H9 (cell line): ENCODE measurements at regions not wholly inside any gene's neighbourhood (a gene's known extent, or its start where the extent isn't known, plus 50 kb on each side); places are given as distances from the start of the nearest gene placed in this dataset.

Experiments
- DNase-seq: peaks from one replicate; pipeline ENCODE4 v3.0.0-alpha.2; 2017
- H2AFZ ChIP-seq: one replicate; pipeline ENCODE4 v1.6.1; 2013; ENCODE audit warnings: mild to moderate bottlenecking, low read length, control low read depth, moderate library complexity
- H2AK5ac ChIP-seq: 2 replicates; pipeline ENCODE4 v1.6.1; 2013; ENCODE audit warnings: low read length, control low read depth, mixed read lengths; ENCODE audit not compliant: insufficient read length
- H2BK120ac ChIP-seq: one replicate; pipeline ENCODE4 v1.6.1; 2013; ENCODE audit warnings: low read depth, mild to moderate bottlenecking, low read length, control low read depth, inconsistent platforms; ENCODE audit not compliant: poor library complexity, severe bottlenecking
- H2BK12ac ChIP-seq: 2 replicates; pipeline ENCODE4 v1.6.1; 2013; ENCODE audit warnings: low read length, control low read depth, mixed read lengths, low read depth; ENCODE audit not compliant: insufficient read length
- H2BK15ac ChIP-seq: 2 replicates; pipeline ENCODE4 v1.6.1; 2013; ENCODE audit warnings: low read depth, low read length, control low read depth
- H2BK20ac ChIP-seq: one replicate; pipeline ENCODE4 v1.6.1; 2013; ENCODE audit warnings: low read depth, mild to moderate bottlenecking, low read length, control low read depth, inconsistent platforms; ENCODE audit not compliant: poor library complexity, severe bottlenecking
- H2BK5ac ChIP-seq: 2 replicates; pipeline ENCODE4 v1.6.1; 2013; ENCODE audit warnings: low read length, control low read depth, mixed read lengths; ENCODE audit not compliant: insufficient read length
- H3K14ac ChIP-seq: 2 replicates; pipeline ENCODE4 v1.6.1; 2013; ENCODE audit warnings: low read length, control low read depth; ENCODE audit not compliant: insufficient read depth
- H3K18ac ChIP-seq: 2 replicates; pipeline ENCODE4 v1.6.1; 2013; ENCODE audit warnings: low read depth, mild to moderate bottlenecking, mixed read lengths, low read length, control low read depth; ENCODE audit not compliant: insufficient read length
- H3K23ac ChIP-seq: 2 replicates; pipeline ENCODE4 v1.6.1; 2013; ENCODE audit warnings: low read length, control low read depth, mixed read lengths, low read depth; ENCODE audit not compliant: insufficient read length
- H3K23me2 ChIP-seq: 2 replicates; pipeline ENCODE4 v1.6.1; 2013; ENCODE audit warnings: low read depth, mild to moderate bottlenecking, mixed read lengths, low read length, control low read depth; ENCODE audit not compliant: insufficient read length, poor library complexity, severe bottlenecking
- H3K27ac ChIP-seq: 2 replicates; pipeline ENCODE4 v1.5.1; 2013; ENCODE audit warnings: low read length, control low read depth, mixed read lengths, low read depth; ENCODE audit not compliant: insufficient read length
- H3K27me3 ChIP-seq: 2 replicates; pipeline ENCODE4 v1.6.1; 2013; ENCODE audit warnings: low read length, control low read depth, inconsistent platforms; ENCODE audit not compliant: insufficient read depth
- H3K4ac ChIP-seq: 2 replicates; pipeline ENCODE4 v1.6.1; 2013; ENCODE audit warnings: low read depth, mild to moderate bottlenecking, control low read depth, inconsistent platforms, low read length, moderate library complexity
- H3K4me1 ChIP-seq: 2 replicates; pipeline ENCODE4 v1.6.1; 2013; ENCODE audit warnings: low read length, control low read depth, inconsistent platforms; ENCODE audit not compliant: insufficient read depth
- H3K4me2 ChIP-seq: 2 replicates; pipeline ENCODE4 v1.6.1; 2013; ENCODE audit warnings: low read length, control low read depth, mixed read lengths; ENCODE audit not compliant: insufficient read length, insufficient read depth
- H3K56ac ChIP-seq: 2 replicates; pipeline ENCODE4 v1.6.1; 2013; ENCODE audit warnings: low read depth, mild to moderate bottlenecking, mixed read lengths, low read length, control low read depth; ENCODE audit not compliant: insufficient read length
- H3K79me1 ChIP-seq: 2 replicates; pipeline ENCODE4 v1.6.1; 2013; ENCODE audit warnings: low read depth, mild to moderate bottlenecking, moderate library complexity, low read length, control low read depth, inconsistent platforms; ENCODE audit not compliant: insufficient read depth, poor library complexity, severe bottlenecking
- H3K79me2 ChIP-seq: 2 replicates; pipeline ENCODE4 v1.6.1; 2013; ENCODE audit warnings: low read length, control low read depth, inconsistent platforms; ENCODE audit not compliant: insufficient read depth
- H3K9ac ChIP-seq: 2 replicates; pipeline ENCODE4 v1.6.1; 2013; ENCODE audit warnings: low read length, control low read depth, mixed read lengths; ENCODE audit not compliant: insufficient read length; ENCODE audit errors: extremely low read depth
- H3K9me3 ChIP-seq: one replicate; pipeline ENCODE4 v1.6.1; 2013; ENCODE audit warnings: low read depth, low read length, inconsistent platforms; ENCODE audit not compliant: control insufficient read depth
- H3T11ph ChIP-seq: one replicate; pipeline ENCODE4 v1.6.1; 2013; ENCODE audit warnings: mild to moderate bottlenecking, low read length, control low read depth, inconsistent platforms
- H4K20me1 ChIP-seq: one replicate; pipeline ENCODE4 v1.6.1; 2013; ENCODE audit not compliant: control insufficient read depth, insufficient read length, insufficient read depth
- H4K5ac ChIP-seq: 2 replicates; pipeline ENCODE4 v1.6.1; 2013; ENCODE audit warnings: low read depth, mild to moderate bottlenecking, mixed read lengths, low read length, control low read depth; ENCODE audit not compliant: insufficient read length
- H4K8ac ChIP-seq: replicated peaks from 2 replicates; pipeline ENCODE4 v1.6.1; 2013; ENCODE audit warnings: low read length, control low read depth, mixed read lengths, low read depth; ENCODE audit not compliant: insufficient read length
- H4K91ac ChIP-seq: 2 replicates; pipeline ENCODE4 v1.6.1; 2013; ENCODE audit warnings: low read depth, mild to moderate bottlenecking, moderate library complexity, mixed read lengths, low read length, control low read depth; ENCODE audit not compliant: insufficient read length
- H3K27ac Mint-ChIP-seq, 3 experiments: 2 replicates in 2 of 3; 3 replicates in 1 of 3; pipeline ENCODE4 v1.8.0; 2020 to 2021; ENCODE audit warnings: mixed read lengths in 3 of 3, mild to moderate bottlenecking in 1 of 3, moderate library complexity in 1 of 3
- H3K27me3 Mint-ChIP-seq: 2 replicates; pipeline ENCODE4 v1.8.0; 2021; ENCODE audit warnings: low read depth, mild to moderate bottlenecking, moderate library complexity, mixed read lengths
- H3K36me3 Mint-ChIP-seq, 3 experiments: 2 replicates in 2 of 3; 3 replicates in 1 of 3; pipeline ENCODE4 v1.8.0; 2020 to 2021; ENCODE audit warnings: low read depth in 3 of 3, mixed read lengths in 3 of 3; ENCODE audit not compliant: insufficient read depth in 1 of 3
- H3K4me1 Mint-ChIP-seq, 2 experiments: 2 replicates each; pipeline ENCODE4 v1.8.0; 2020; ENCODE audit warnings: mixed read lengths in 2 of 2
- H3K4me3 Mint-ChIP-seq, 2 experiments: 2 replicates in 1 of 2; 3 replicates in 1 of 2; pipeline ENCODE4 v1.8.0; 2020 to 2021; ENCODE audit warnings: mild to moderate bottlenecking in 2 of 2, mixed read lengths in 2 of 2, moderate library complexity in 1 of 2
- H3K9me3 Mint-ChIP-seq, 2 experiments: 2 replicates in 1 of 2; 3 replicates in 1 of 2; pipeline ENCODE4 v1.8.0; 2020; ENCODE audit warnings: mild to moderate bottlenecking in 2 of 2, mixed read lengths in 2 of 2, moderate library complexity in 1 of 2
- WGBS: extraction: QIAGEN DNeasy Blood & Tissue Kit; methylation state at CpG from one replicate; pipeline ENCODE4 v1.1.7; 2013; ENCODE audit warnings: missing lambda C conversion rate, low lambda C conversion rate, mixed read lengths; ENCODE audit not compliant: insufficient read length; ENCODE audit errors: extremely low coverage; 5-methylcytosine and 5-hydroxymethylcytosine counted together
- TF ChIP-seq, protein P1 (sequence below): fragments of 200-600 bp; sonication (generic); conservative IDR thresholded peaks from 3 replicates; pipeline ENCODE4 v1.8.0; 2021; ENCODE audit warnings: antibody characterized with exemption, mild to moderate bottlenecking

DNA sequence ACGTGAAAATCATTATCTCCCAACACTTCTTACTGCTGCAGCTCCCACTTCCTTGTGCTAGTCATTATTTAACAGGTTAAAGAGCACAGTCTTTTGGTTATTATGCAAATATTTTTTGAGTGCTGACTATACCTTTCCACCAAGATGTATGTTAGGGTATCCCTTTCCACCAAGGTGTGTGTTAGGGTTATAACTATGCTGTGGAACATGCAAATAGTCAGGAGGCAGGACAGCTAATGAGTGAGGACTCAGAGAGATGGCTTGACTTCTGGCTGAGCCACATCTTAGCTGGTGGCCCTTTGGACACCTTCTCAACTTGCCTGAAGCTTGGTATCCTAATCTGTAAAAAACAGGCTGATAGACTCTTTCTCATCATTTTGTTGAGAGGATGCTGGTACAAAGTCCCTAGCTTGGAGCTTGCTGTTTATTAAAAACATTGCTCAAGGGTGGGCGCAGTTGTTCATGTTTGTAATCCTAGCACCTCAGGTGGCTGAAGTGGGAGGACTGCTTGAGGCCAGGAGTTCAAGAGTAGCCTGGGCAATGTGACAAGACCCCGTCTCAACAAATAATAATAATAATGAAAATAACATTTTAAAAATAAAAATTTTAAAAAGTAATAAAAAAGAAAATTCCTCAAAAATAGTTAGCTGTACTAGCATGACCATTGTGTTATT is 160.5 kb upstream of the ADAMTS9 start:
- no peak overlapping the region for H3K14ac ChIP-seq
- Mint-ChIP-seq H3K4me1 (0 out of 4 replicates have a peak, but pooled peaks cover 2% of the 10 kb centered on the region in 2 experiments), H3K4me3 (no peak overlapping the region), H3K27ac (no peak overlapping the region), H3K36me3 (no peaks in the 10 kb centered on the region), H3K9me3 (no peaks in the 10 kb centered on the region), H3K27me3 (no peaks in the 10 kb centered on the region)
- no peak overlapping the region for H2BK15ac ChIP-seq
- H3K4me1 ChIP-seq: no peaks in the 10 kb centered on the region
- H3K4me2 ChIP-seq: no peak overlapping the region
- H3K27ac ChIP-seq: no peak overlapping the region
- no peak overlapping the region for H2AK5ac ChIP-seq
- H4K20me1 ChIP-seq: no peaks in the 10 kb centered on the region
- no peak overlapping the region for H3T11ph ChIP-seq
- H4K91ac ChIP-seq: no peak overlapping the region
- WGBS: no CpG with 5 or more reads among the region's 3 CpGs
- H3K18ac ChIP-seq: no peak overlapping the region
- H2BK20ac ChIP-seq: no peak overlapping the region
- H3K79me2 ChIP-seq: no peaks in the 10 kb centered on the region
- no peaks in the 10 kb centered on the region for H3K23me2 ChIP-seq
- H2AFZ ChIP-seq: no peak overlapping the region
- no peak overlapping the region for H3K9ac ChIP-seq
- no peaks in the 10 kb centered on the region for H3K27me3 ChIP-seq
- no peak overlapping the region for H2BK5ac ChIP-seq
- no peak for DNase-seq
- H2BK12ac ChIP-seq: no peak overlapping the region
- H4K5ac ChIP-seq: no peak overlapping the region
- no peak overlapping the region for H3K4ac ChIP-seq
- no peaks in the 10 kb centered on the region for H3K9me3 ChIP-seq
- TF ChIP-seq, protein P1, sequence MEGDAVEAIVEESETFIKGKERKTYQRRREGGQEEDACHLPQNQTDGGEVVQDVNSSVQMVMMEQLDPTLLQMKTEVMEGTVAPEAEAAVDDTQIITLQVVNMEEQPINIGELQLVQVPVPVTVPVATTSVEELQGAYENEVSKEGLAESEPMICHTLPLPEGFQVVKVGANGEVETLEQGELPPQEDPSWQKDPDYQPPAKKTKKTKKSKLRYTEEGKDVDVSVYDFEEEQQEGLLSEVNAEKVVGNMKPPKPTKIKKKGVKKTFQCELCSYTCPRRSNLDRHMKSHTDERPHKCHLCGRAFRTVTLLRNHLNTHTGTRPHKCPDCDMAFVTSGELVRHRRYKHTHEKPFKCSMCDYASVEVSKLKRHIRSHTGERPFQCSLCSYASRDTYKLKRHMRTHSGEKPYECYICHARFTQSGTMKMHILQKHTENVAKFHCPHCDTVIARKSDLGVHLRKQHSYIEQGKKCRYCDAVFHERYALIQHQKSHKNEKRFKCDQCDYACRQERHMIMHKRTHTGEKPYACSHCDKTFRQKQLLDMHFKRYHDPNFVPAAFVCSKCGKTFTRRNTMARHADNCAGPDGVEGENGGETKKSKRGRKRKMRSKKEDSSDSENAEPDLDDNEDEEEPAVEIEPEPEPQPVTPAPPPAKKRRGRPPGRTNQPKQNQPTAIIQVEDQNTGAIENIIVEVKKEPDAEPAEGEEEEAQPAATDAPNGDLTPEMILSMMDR: no peak
- no peaks in the 10 kb centered on the region for H3K79me1 ChIP-seq
- H2BK120ac ChIP-seq: no peak overlapping the region
- H3K56ac ChIP-seq: no peak overlapping the region
- no peak overlapping the region for H4K8ac ChIP-seq
- H3K23ac ChIP-seq: no peak overlapping the region
